ENCODE measurements at regions not wholly inside any gene's neighbourhood (a gene's known extent, or its start where the extent isn't known, plus 50 kb on each side); places are given as distances from the start of the nearest gene placed in this dataset.

- CTCF ChIA-PET = no interaction called here
- no peaks in the 10 kb centered on the region for H3K27me3 Mint-ChIP-seq (ENCODE audit: unreplicated experiment)
- peaks cover 19% of the 10 kb centered on the region for H3K4me1 Mint-ChIP-seq (ENCODE audit: low read depth, unreplicated experiment)
- intact Hi-C loops (cut with micrococcal nuclease; ENCODE audit: unreplicated experiment) = no loop called here
- no TSS peak for BruUV-seq (replicated peaks)
- peaks cover 4% of the 10 kb centered on the region for H3K9me3 Mint-ChIP-seq (ENCODE audit: low read depth, unreplicated experiment)
- no peak overlapping the region for H3K27ac Mint-ChIP-seq (ENCODE audit: unreplicated experiment)
- H3K4me3 Mint-ChIP-seq (ENCODE audit: low read depth, unreplicated experiment) = no peak overlapping the region
- no peak for DNase-seq
- TF ChIP-seq, protein P1, sequence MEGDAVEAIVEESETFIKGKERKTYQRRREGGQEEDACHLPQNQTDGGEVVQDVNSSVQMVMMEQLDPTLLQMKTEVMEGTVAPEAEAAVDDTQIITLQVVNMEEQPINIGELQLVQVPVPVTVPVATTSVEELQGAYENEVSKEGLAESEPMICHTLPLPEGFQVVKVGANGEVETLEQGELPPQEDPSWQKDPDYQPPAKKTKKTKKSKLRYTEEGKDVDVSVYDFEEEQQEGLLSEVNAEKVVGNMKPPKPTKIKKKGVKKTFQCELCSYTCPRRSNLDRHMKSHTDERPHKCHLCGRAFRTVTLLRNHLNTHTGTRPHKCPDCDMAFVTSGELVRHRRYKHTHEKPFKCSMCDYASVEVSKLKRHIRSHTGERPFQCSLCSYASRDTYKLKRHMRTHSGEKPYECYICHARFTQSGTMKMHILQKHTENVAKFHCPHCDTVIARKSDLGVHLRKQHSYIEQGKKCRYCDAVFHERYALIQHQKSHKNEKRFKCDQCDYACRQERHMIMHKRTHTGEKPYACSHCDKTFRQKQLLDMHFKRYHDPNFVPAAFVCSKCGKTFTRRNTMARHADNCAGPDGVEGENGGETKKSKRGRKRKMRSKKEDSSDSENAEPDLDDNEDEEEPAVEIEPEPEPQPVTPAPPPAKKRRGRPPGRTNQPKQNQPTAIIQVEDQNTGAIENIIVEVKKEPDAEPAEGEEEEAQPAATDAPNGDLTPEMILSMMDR (IDR thresholded peaks at IDR 0.05; ENCODE audit: unreplicated experiment) = no peak
- H3K36me3 Mint-ChIP-seq (ENCODE audit: insufficient read depth, unreplicated experiment) = peaks cover 5% of the 10 kb centered on the region
Observed at GRCh38 chr11:33635161-33635560, 65.5 kb downstream of the C11orf91 start.

- DNase-seq = no peak
- H3K4me1 Mint-ChIP-seq (ENCODE audit: low read depth, unreplicated experiment) = peaks cover 19% of the 10 kb centered on the region
- peaks cover 5% of the 10 kb centered on the region for H3K36me3 Mint-ChIP-seq (ENCODE audit: insufficient read depth, unreplicated experiment)
- H3K27ac Mint-ChIP-seq (ENCODE audit: unreplicated experiment) = no peak overlapping the region
- H3K9me3 Mint-ChIP-seq (ENCODE audit: low read depth, unreplicated experiment) = peaks cover 4% of the 10 kb centered on the region
- intact Hi-C loops (cut with micrococcal nuclease; ENCODE audit: unreplicated experiment) = no loop called here
- no peak overlapping the region for H3K4me3 Mint-ChIP-seq (ENCODE audit: low read depth, unreplicated experiment)
- BruUV-seq (replicated peaks) = no TSS peak
- no peaks in the 10 kb centered on the region for H3K27me3 Mint-ChIP-seq (ENCODE audit: unreplicated experiment)
- CTCF ChIA-PET = no interaction called here
- TF ChIP-seq, protein P1 (IDR thresholded peaks at IDR 0.05; ENCODE audit: unreplicated experiment) = no peak
Observed at GRCh38 chr11:33634291-33634834, 66.3 kb downstream of the C11orf91 start.

- peak; percentile 58 for DNase-seq
- Mint-ChIP-seq H3K36me3 (ENCODE audit: insufficient read depth, unreplicated experiment) (peaks cover 5% of the 10 kb centered on the region), H3K27ac (ENCODE audit: unreplicated experiment) (peak overlapping the region; percentile 49), H3K4me3 (ENCODE audit: low read depth, unreplicated experiment) (peak overlapping the region; percentile 28), H3K27me3 (ENCODE audit: unreplicated experiment) (no peaks in the 10 kb centered on the region), H3K4me1 (ENCODE audit: low read depth, unreplicated experiment) (peaks cover 19% of the 10 kb centered on the region), H3K9me3 (ENCODE audit: low read depth, unreplicated experiment) (peaks cover 4% of the 10 kb centered on the region)
- intact Hi-C loops (cut with micrococcal nuclease; ENCODE audit: unreplicated experiment) = no loop called here
- CTCF ChIA-PET = interaction anchor here (0.6 to 1.0 kb wide), 3 partner anchors 63 to 109 kb away, joined by 3 to 7 read pairs (median 4); no protein-coding TSS in a partner anchor
- TF ChIP-seq, protein P1 (IDR thresholded peaks at IDR 0.05; ENCODE audit: unreplicated experiment) = no peak
- TSS peak; percentile 41 for BruUV-seq (replicated peaks)
Observed at GRCh38 chr11:33633251-33634003, 67.2 kb downstream of the C11orf91 start.

GRCh38 chr11:33631749-33632091, 68.9 kb downstream of the C11orf91 start:
- TF ChIP-seq, protein P1 (IDR thresholded peaks at IDR 0.05; ENCODE audit: unreplicated experiment) = no peak
- Mint-ChIP-seq H3K36me3 (ENCODE audit: insufficient read depth, unreplicated experiment) (peaks cover 5% of the 10 kb centered on the region), H3K4me3 (ENCODE audit: low read depth, unreplicated experiment) (no peak overlapping the region), H3K27me3 (ENCODE audit: unreplicated experiment) (no peaks in the 10 kb centered on the region), H3K27ac (ENCODE audit: unreplicated experiment) (no peak overlapping the region), H3K4me1 (ENCODE audit: low read depth, unreplicated experiment) (peaks cover 19% of the 10 kb centered on the region), H3K9me3 (ENCODE audit: low read depth, unreplicated experiment) (no peaks in the 10 kb centered on the region)
- no peak for DNase-seq
- CTCF ChIA-PET = no interaction called here
- intact Hi-C loops (cut with micrococcal nuclease; ENCODE audit: unreplicated experiment) = no loop called here
- BruUV-seq (replicated peaks) = no TSS peak

Measured in Calu3 (cell line).